ENCODE measurements at regions not wholly inside any gene's neighbourhood (a gene's known extent, or its start where the extent isn't known, plus 50 kb on each side); places are given as distances from the start of the nearest gene placed in this dataset.

GRCh38 chr15:70479785-70480184, 283.6 kb downstream of the UACA start:
- TF ChIP-seq POLR2A (IDR thresholded peaks at IDR 0.05; ENCODE audit: low read depth, low read length), result no peak
- TF ChIP-seq POLR2AphosphoS5 (IDR thresholded peaks at IDR 0.05; ENCODE audit: low read depth, low read length), result no peak
- TF ChIP-seq SPI1 (IDR thresholded peaks at IDR 0.05; ENCODE audit: low read depth, low read length), result peak; percentile 94
- no peak for TF ChIP-seq TAF1 (IDR thresholded peaks at IDR 0.05; ENCODE audit: low read depth, low read length)
- TF ChIP-seq PAX5 (IDR thresholded peaks at IDR 0.05; ENCODE audit: insufficient read depth, low read length, severe bottlenecking), result no peak

Data from GM12891 (cell line).